ENCODE measurements at regions not wholly inside any gene's neighbourhood (a gene's known extent, or its start where the extent isn't known, plus 50 kb on each side); places are given as distances from the start of the nearest gene placed in this dataset.

DNA sequence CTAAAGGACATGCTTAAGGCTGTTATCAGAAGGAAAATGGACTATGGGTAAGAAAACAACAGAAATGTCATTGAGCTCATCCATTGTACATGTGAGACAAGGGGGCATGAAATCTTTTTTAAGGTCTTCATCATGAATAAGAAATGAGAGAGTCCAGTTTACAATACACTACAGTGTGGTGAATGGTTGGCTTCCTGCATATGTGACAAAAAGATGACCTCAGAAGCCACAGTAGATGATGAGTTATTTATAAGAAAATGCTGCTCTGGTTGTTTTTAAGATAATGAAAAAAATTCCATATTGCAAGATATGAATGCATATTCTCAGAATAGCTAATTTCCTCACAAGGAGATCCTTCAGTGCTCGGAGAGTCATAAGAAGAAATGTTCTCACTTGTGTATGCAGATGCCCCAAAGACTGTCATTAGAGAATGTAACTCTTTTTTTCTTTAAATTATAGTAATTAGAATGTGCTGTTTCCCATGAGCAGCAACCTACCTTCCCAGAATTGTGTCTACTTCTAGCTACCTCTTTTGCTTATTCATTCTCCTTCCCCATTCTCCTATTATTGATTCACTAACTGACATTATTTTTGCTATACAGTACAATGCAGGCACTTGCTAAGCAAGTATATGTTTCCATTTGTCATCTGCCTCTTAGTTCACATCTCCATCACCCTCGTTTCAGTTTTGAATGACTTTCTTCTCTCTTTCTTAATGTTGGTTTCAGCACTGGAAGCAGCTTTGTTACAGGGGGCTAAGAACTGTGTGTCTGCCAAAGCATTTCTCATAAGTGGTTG is 152.0 kb upstream of the PEX5L start:
- TF ChIP-seq EZH2phosphoT487 (IDR thresholded peaks at IDR 0.05; ENCODE audit: insufficient read depth, low read depth) (no peak), EZH2 (IDR thresholded peaks at IDR 0.05; ENCODE audit: insufficient read depth, poor library complexity, severe bottlenecking) (no peak)
